ENCODE measurements at regions not wholly inside any gene's neighbourhood (a gene's known extent, or its start where the extent isn't known, plus 50 kb on each side); places are given as distances from the start of the nearest gene placed in this dataset.

DNA sequence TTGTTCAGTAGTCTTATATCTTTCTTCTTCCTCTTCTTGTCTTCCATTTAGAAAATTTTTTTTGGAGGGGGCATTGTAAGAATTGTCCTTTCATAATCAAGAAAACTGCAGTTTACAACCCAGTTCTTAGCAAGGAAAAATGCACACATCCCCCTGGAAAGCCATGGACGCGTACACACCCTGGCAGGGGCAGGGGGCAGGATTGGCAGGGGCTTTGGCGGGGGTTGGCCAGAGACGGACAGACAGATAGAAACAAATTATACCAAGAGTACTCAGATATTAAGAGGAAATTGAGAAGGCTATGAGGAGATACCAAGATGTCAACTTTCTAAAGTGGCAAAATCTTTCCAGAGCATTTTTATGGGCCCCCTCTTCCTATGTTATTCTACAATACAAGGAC lies 322.5 kb upstream of the CPXCR1 start:
- Mint-ChIP-seq H3K4me1 (no peaks in the 10 kb centered on the region), H3K36me3 (ENCODE audit: low read depth) (no peaks in the 10 kb centered on the region), H3K9me3 (no peaks in the 10 kb centered on the region), H3K27me3 (ENCODE audit: insufficient read depth, low read depth, poor library complexity) (no peaks in the 10 kb centered on the region), H3K27ac (no peak overlapping the region), H3K4me3 (no peak overlapping the region)
- H3K4me3 ChIP-seq = no peak overlapping the region
- H3K4me1 ChIP-seq (ENCODE audit: insufficient read depth) = no peaks in the 10 kb centered on the region
- no peak for DNase-seq (ENCODE audit: low spot score)
- no peak overlapping the region for H2AFZ ChIP-seq
- H3F3A ChIP-seq (replicated peaks; ENCODE audit: low read depth) = no peaks in the 10 kb centered on the region
- no peak for ATAC-seq
- no peaks in the 10 kb centered on the region for H3K27me3 ChIP-seq (ENCODE audit: insufficient read depth)
- H4K20me1 ChIP-seq (replicated peaks; ENCODE audit: insufficient read depth) = no peaks in the 10 kb centered on the region
- TF ChIP-seq ZNF331 (CRISPR knock-in tag; IDR thresholded peaks at IDR 0.05; ENCODE audit: low read depth) (no peak), JUNB (IDR thresholded peaks at IDR 0.05; ENCODE audit: unreplicated experiment) (no peak), NANOG (IDR thresholded peaks at IDR 0.05; ENCODE audit: borderline replicate concordance) (no peak), STAT1 (IDR thresholded peaks at IDR 0.05; ENCODE audit: unreplicated experiment) (no peak), EZH2 (IDR thresholded peaks at IDR 0.05; ENCODE audit: low read depth, unreplicated experiment) (no peak), EZH2phosphoT487 (IDR thresholded peaks at IDR 0.05; ENCODE audit: unreplicated experiment) (no peak), ZNF114 (CRISPR knock-in tag; IDR thresholded peaks at IDR 0.05) (no peak), POLR2AphosphoS5 (IDR thresholded peaks at IDR 0.05; ENCODE audit: low read depth) (no peak)
- TF ChIP-seq, protein P1, sequence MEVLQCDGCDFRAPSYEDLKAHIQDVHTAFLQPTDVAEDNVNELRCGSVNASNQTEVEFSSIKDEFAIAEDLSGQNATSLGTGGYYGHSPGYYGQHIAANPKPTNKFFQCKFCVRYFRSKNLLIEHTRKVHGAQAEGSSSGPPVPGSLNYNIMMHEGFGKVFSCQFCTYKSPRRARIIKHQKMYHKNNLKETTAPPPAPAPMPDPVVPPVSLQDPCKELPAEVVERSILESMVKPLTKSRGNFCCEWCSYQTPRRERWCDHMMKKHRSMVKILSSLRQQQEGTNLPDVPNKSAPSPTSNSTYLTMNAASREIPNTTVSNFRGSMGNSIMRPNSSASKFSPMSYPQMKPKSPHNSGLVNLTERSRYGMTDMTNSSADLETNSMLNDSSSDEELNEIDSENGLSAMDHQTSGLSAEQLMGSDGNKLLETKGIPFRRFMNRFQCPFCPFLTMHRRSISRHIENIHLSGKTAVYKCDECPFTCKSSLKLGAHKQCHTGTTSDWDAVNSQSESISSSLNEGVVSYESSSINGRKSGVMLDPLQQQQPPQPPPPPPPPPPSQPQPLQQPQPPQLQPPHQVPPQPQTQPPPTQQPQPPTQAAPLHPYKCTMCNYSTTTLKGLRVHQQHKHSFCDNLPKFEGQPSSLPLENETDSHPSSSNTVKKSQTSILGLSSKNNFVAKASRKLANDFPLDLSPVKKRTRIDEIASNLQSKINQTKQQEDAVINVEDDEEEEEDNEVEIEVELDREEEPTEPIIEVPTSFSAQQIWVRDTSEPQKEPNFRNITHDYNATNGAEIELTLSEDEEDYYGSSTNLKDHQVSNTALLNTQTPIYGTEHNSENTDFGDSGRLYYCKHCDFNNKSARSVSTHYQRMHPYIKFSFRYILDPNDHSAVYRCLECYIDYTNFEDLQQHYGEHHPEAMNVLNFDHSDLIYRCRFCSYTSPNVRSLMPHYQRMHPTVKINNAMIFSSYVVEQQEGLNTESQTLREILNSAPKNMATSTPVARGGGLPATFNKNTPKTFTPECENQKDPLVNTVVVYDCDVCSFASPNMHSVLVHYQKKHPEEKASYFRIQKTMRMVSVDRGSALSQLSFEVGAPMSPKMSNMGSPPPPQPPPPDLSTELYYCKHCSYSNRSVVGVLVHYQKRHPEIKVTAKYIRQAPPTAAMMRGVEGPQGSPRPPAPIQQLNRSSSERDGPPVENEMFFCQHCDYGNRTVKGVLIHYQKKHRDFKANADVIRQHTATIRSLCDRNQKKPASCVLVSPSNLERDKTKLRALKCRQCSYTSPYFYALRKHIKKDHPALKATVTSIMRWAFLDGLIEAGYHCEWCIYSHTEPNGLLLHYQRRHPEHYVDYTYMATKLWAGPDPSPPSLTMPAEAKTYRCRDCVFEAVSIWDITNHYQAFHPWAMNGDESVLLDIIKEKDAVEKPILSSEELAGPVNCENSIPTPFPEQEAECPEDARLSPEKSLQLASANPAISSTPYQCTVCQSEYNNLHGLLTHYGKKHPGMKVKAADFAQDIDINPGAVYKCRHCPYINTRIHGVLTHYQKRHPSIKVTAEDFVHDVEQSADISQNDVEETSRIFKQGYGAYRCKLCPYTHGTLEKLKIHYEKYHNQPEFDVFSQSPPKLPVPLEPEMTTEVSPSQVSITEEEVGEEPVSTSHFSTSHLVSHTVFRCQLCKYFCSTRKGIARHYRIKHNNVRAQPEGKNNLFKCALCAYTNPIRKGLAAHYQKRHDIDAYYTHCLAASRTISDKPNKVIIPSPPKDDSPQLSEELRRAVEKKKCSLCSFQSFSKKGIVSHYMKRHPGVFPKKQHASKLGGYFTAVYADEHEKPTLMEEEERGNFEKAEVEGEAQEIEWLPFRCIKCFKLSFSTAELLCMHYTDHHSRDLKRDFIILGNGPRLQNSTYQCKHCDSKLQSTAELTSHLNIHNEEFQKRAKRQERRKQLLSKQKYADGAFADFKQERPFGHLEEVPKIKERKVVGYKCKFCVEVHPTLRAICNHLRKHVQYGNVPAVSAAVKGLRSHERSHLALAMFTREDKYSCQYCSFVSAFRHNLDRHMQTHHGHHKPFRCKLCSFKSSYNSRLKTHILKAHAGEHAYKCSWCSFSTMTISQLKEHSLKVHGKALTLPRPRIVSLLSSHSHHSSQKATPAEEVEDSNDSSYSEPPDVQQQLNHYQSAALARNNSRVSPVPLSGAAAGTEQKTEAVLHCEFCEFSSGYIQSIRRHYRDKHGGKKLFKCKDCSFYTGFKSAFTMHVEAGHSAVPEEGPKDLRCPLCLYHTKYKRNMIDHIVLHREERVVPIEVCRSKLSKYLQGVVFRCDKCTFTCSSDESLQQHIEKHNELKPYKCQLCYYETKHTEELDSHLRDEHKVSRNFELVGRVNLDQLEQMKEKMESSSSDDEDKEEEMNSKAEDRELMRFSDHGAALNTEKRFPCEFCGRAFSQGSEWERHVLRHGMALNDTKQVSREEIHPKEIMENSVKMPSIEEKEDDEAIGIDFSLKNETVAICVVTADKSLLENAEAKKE (CRISPR knock-in tag; IDR thresholded peaks at IDR 0.05) = no peak
- TF ChIP-seq, protein P2, sequence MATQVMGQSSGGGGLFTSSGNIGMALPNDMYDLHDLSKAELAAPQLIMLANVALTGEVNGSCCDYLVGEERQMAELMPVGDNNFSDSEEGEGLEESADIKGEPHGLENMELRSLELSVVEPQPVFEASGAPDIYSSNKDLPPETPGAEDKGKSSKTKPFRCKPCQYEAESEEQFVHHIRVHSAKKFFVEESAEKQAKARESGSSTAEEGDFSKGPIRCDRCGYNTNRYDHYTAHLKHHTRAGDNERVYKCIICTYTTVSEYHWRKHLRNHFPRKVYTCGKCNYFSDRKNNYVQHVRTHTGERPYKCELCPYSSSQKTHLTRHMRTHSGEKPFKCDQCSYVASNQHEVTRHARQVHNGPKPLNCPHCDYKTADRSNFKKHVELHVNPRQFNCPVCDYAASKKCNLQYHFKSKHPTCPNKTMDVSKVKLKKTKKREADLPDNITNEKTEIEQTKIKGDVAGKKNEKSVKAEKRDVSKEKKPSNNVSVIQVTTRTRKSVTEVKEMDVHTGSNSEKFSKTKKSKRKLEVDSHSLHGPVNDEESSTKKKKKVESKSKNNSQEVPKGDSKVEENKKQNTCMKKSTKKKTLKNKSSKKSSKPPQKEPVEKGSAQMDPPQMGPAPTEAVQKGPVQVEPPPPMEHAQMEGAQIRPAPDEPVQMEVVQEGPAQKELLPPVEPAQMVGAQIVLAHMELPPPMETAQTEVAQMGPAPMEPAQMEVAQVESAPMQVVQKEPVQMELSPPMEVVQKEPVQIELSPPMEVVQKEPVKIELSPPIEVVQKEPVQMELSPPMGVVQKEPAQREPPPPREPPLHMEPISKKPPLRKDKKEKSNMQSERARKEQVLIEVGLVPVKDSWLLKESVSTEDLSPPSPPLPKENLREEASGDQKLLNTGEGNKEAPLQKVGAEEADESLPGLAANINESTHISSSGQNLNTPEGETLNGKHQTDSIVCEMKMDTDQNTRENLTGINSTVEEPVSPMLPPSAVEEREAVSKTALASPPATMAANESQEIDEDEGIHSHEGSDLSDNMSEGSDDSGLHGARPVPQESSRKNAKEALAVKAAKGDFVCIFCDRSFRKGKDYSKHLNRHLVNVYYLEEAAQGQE (IDR thresholded peaks at IDR 0.05; ENCODE audit: unreplicated experiment) = no peak
- TF ChIP-seq, protein P3, sequence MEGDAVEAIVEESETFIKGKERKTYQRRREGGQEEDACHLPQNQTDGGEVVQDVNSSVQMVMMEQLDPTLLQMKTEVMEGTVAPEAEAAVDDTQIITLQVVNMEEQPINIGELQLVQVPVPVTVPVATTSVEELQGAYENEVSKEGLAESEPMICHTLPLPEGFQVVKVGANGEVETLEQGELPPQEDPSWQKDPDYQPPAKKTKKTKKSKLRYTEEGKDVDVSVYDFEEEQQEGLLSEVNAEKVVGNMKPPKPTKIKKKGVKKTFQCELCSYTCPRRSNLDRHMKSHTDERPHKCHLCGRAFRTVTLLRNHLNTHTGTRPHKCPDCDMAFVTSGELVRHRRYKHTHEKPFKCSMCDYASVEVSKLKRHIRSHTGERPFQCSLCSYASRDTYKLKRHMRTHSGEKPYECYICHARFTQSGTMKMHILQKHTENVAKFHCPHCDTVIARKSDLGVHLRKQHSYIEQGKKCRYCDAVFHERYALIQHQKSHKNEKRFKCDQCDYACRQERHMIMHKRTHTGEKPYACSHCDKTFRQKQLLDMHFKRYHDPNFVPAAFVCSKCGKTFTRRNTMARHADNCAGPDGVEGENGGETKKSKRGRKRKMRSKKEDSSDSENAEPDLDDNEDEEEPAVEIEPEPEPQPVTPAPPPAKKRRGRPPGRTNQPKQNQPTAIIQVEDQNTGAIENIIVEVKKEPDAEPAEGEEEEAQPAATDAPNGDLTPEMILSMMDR (conservative IDR thresholded peaks at IDR 0.05; ENCODE audit: low read depth in 2 of 2) = no peak
- TF ChIP-seq, protein P4, sequence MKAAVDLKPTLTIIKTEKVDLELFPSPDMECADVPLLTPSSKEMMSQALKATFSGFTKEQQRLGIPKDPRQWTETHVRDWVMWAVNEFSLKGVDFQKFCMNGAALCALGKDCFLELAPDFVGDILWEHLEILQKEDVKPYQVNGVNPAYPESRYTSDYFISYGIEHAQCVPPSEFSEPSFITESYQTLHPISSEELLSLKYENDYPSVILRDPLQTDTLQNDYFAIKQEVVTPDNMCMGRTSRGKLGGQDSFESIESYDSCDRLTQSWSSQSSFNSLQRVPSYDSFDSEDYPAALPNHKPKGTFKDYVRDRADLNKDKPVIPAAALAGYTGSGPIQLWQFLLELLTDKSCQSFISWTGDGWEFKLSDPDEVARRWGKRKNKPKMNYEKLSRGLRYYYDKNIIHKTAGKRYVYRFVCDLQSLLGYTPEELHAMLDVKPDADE (IDR thresholded peaks at IDR 0.05) = no peak
- no peak overlapping the region for H3K4me2 ChIP-seq
- H3K27ac ChIP-seq (ENCODE audit: low read depth) = no peak overlapping the region
- no peaks in the 10 kb centered on the region for H3K9me2 ChIP-seq (ENCODE audit: insufficient read depth)
- no peaks in the 10 kb centered on the region for H3K36me3 ChIP-seq (ENCODE audit: insufficient read depth)
- H3K79me2 ChIP-seq (replicated peaks; ENCODE audit: insufficient read depth) = no peaks in the 10 kb centered on the region

All from GM23338 (cell line).